ENCODE measurements at regions not wholly inside any gene's neighbourhood (a gene's known extent, or its start where the extent isn't known, plus 50 kb on each side); places are given as distances from the start of the nearest gene placed in this dataset.

- 83 to 87% methylated on average over 2 of the region's 2 CpGs for WGBS, 2 donors
- no peak for ATAC-seq (ENCODE audit: low FRiP score in 2 of 2)
- DNase-seq, result no peak
- Histone ChIP-seq H3K27me3 (no peaks in the 10 kb centered on the region), H3K4me1 (no peaks in the 10 kb centered on the region), H3K27ac (no peak overlapping the region), H3K4me3 (no peak overlapping the region), H3K9me3 (no peaks in the 10 kb centered on the region), H3K36me3 (no peaks in the 10 kb centered on the region)
- TF ChIP-seq CTCF (IDR thresholded peaks at IDR 0.05), result no peak
- TF ChIP-seq EP300 (IDR thresholded peaks at IDR 0.05), result no peak
- TF ChIP-seq POLR2AphosphoS5 (IDR thresholded peaks at IDR 0.05), result no peak
- no peak for TF ChIP-seq POLR2A (IDR thresholded peaks at IDR 0.05)
These were observed 598.4 kb downstream of the GBA3 start for GRCh38 chr4:23291139-23291538.

GRCh38 chr4:23290656-23291055 lies 597.9 kb downstream of the GBA3 start:
- Histone ChIP-seq H3K27ac (no peak overlapping the region), H3K36me3 (no peaks in the 10 kb centered on the region), H3K4me1 (no peaks in the 10 kb centered on the region), H3K27me3 (no peaks in the 10 kb centered on the region), H3K9me3 (no peaks in the 10 kb centered on the region), H3K4me3 (no peak overlapping the region)
- WGBS, 2 donors, result 70 to 75% methylated on average over 3 of the region's 3 CpGs
- no peak for TF ChIP-seq EP300 (IDR thresholded peaks at IDR 0.05)
- TF ChIP-seq POLR2A (IDR thresholded peaks at IDR 0.05), result no peak
- TF ChIP-seq POLR2AphosphoS5 (IDR thresholded peaks at IDR 0.05), result no peak
- no peak for TF ChIP-seq CTCF (IDR thresholded peaks at IDR 0.05)
- DNase-seq (no peak), ATAC-seq (ENCODE audit: low FRiP score in 2 of 2) (no peak)

GRCh38 chr4:23279377-23279986 lies 586.7 kb downstream of the GBA3 start:
- 60 to 67% methylated on average over 3 of the region's 3 CpGs for WGBS, 2 donors
- Histone ChIP-seq H3K27me3 (no peaks in the 10 kb centered on the region), H3K36me3 (no peaks in the 10 kb centered on the region), H3K4me3 (no peak overlapping the region), H3K9me3 (no peaks in the 10 kb centered on the region), H3K27ac (no peak overlapping the region), H3K4me1 (no peaks in the 10 kb centered on the region)
- DNase-seq (no peak), ATAC-seq (ENCODE audit: low FRiP score in 2 of 2) (no peak)
- no peak for TF ChIP-seq POLR2AphosphoS5 (IDR thresholded peaks at IDR 0.05)
- TF ChIP-seq POLR2A (IDR thresholded peaks at IDR 0.05), result no peak
- TF ChIP-seq CTCF (IDR thresholded peaks at IDR 0.05), result no peak
- no peak for TF ChIP-seq EP300 (IDR thresholded peaks at IDR 0.05)

- DNase-seq (no peak), ATAC-seq (ENCODE audit: low FRiP score in 2 of 2) (no peak)
- no peaks in the 10 kb centered on the region for H3K36me3 ChIP-seq
- H3K27me3 ChIP-seq, result no peaks in the 10 kb centered on the region
- 82 to 92% methylated on average over 2 of the region's 2 CpGs for WGBS, 2 donors
- no peaks in the 10 kb centered on the region for H3K9me3 ChIP-seq
- H3K4me3 ChIP-seq, result no peak overlapping the region
- no peaks in the 10 kb centered on the region for H3K4me1 ChIP-seq
- TF ChIP-seq POLR2A (IDR thresholded peaks at IDR 0.05), result no peak
- TF ChIP-seq POLR2AphosphoS5 (IDR thresholded peaks at IDR 0.05), result no peak
- TF ChIP-seq EP300 (IDR thresholded peaks at IDR 0.05), result no peak
- TF ChIP-seq CTCF (IDR thresholded peaks at IDR 0.05), result no peak
- H3K27ac ChIP-seq, result no peak overlapping the region
These were observed 586.1 kb downstream of the GBA3 start for GRCh38 chr4:23278845-23279244.

GRCh38 chr4:23276076-23276475 lies 583.3 kb downstream of the GBA3 start:
- no peak overlapping the region for H3K4me3 ChIP-seq
- TF ChIP-seq POLR2A (IDR thresholded peaks at IDR 0.05) (no peak), EP300 (IDR thresholded peaks at IDR 0.05) (no peak), CTCF (IDR thresholded peaks at IDR 0.05) (no peak), POLR2AphosphoS5 (IDR thresholded peaks at IDR 0.05) (no peak)
- DNase-seq (no peak), ATAC-seq (ENCODE audit: low FRiP score in 2 of 2) (no peak)
- H3K4me1 ChIP-seq, result no peaks in the 10 kb centered on the region
- H3K36me3 ChIP-seq, result no peaks in the 10 kb centered on the region
- H3K27ac ChIP-seq, result no peak overlapping the region
- H3K27me3 ChIP-seq, result no peaks in the 10 kb centered on the region
- no peaks in the 10 kb centered on the region for H3K9me3 ChIP-seq
- WGBS, 2 donors, result 77 to 84% methylated on average over 3 of the region's 3 CpGs
